ENCODE measurements at regions not wholly inside any gene's neighbourhood (a gene's known extent, or its start where the extent isn't known, plus 50 kb on each side); places are given as distances from the start of the nearest gene placed in this dataset.

- TF ChIP-seq EZH2 (IDR thresholded peaks at IDR 0.05; ENCODE audit: low read length, unreplicated experiment), result no peak
- no peak for TF ChIP-seq CTCF (conservative IDR thresholded peaks at IDR 0.05; ENCODE audit: low read depth, low read length)
- no peak for TF ChIP-seq EZH2phosphoT487 (IDR thresholded peaks at IDR 0.05; ENCODE audit: borderline replicate concordance, low read length)
Observed at GRCh38 chr2:184190725-184191124, 407.6 kb upstream of the ZNF804A start.
